ENCODE measurements at regions not wholly inside any gene's neighbourhood (a gene's known extent, or its start where the extent isn't known, plus 50 kb on each side); places are given as distances from the start of the nearest gene placed in this dataset.
"Not testable (repeated sequence)": the region's sequence is repeated elsewhere in the genome, so short reads cannot be mapped to it uniquely, and the experiment has no call there.

DNA sequence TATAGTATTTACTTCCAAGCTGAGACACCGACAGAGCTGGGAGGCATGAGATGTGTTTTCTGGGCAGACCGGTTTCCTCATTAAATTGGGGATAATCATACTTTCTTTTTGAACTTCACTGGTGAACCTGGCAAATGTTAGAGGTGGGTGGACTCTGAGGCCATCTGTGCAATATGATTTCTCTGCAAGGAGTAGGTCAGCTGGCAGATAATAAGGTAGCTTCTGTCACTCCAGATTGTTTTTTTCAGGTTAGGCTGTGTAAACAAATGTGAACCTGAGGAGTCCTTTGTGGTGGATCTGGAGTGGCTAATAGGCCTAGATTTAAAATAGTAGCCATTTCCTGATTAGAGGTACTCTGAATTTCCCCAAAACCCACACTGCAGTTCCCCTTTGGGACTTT is 75.4 kb upstream of the S1PR3 start:
- WGBS: 55% methylated on average over 2 of the region's 2 CpGs
- intact Hi-C loops (cut with DNase I): no loop called here
- peak overlapping the region in 3 of 4 donors; percentile 20 to 36 (median 30) for H3K27ac ChIP-seq (replicated peaks in 1 of 4)

DNA sequence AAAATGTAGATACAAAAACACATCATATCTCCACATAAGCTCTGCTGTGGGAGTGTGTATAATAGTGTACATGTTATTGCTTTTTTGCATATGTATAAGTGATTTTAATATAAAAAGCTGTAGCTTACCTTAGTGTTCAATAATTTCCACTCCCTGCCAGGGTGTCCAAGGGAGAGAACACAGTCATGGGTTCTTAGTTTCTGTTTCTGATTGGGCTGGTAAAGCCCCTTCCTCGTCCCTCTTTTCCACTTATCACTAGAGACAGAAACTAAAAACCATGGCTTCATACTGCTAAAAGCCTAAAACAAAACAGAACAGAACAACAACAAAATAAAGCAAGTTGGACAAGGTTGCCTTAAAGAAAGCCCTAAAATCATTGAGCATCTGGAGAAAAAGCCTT is 74.4 kb upstream of the S1PR3 start:
- Histone ChIP-seq H3K27me3 (no peaks in the 10 kb centered on the region), H3K36me3 (no peaks in the 10 kb centered on the region), H3K4me3 (no peak overlapping the region), H3K4me1 (peaks cover 7 to 25% (median 17%) of the 10 kb centered on the region in 4 donors), H3K27ac (replicated peaks in 1 of 4) (no peak overlapping the region), H3K9me3 (no peaks in the 10 kb centered on the region)
- no peak for DNase-seq (ENCODE audit: extremely low spot score)
- TF ChIP-seq POLR2A (IDR thresholded peaks at IDR 0.05; ENCODE audit: low read depth): no peak
- no peak for TF ChIP-seq CTCF (IDR thresholded peaks at IDR 0.05)
- TF ChIP-seq POLR2AphosphoS5 (IDR thresholded peaks at IDR 0.05): no peak
- no peak for TF ChIP-seq EP300 (IDR thresholded peaks at IDR 0.05)
- WGBS: 0% methylated on average over 1 of the region's 1 CpG
- intact Hi-C loops (cut with DNase I): no loop called here

More for the DNA sequence above, 75.4 kb upstream of the S1PR3 start:
- H3K9me3 ChIP-seq: no peaks in the 10 kb centered on the region
- H3K36me3 ChIP-seq: no peaks in the 10 kb centered on the region
- peaks cover 7 to 25% (median 17%) of the 10 kb centered on the region in 4 donors for H3K4me1 ChIP-seq
- TF ChIP-seq CTCF (IDR thresholded peaks at IDR 0.05) (no peak), EP300 (IDR thresholded peaks at IDR 0.05) (no peak), POLR2AphosphoS5 (IDR thresholded peaks at IDR 0.05) (no peak), POLR2A (IDR thresholded peaks at IDR 0.05; ENCODE audit: low read depth) (no peak)
- no peak for DNase-seq (ENCODE audit: extremely low spot score)
- H3K4me3 ChIP-seq: no peak overlapping the region
- no peaks in the 10 kb centered on the region for H3K27me3 ChIP-seq

GRCh38 chr9:88917375-88917774 is 73.9 kb upstream of the S1PR3 start:
- Histone ChIP-seq H3K4me3 (no peak overlapping the region), H3K36me3 (no peaks in the 10 kb centered on the region), H3K9me3 (no peaks in the 10 kb centered on the region), H3K4me1 (peaks cover 7 to 25% (median 17%) of the 10 kb centered on the region in 4 donors), H3K27ac (replicated peaks in 1 of 4) (no peak overlapping the region), H3K27me3 (no peaks in the 10 kb centered on the region)
- no peak for TF ChIP-seq POLR2AphosphoS5 (IDR thresholded peaks at IDR 0.05)
- no peak for TF ChIP-seq CTCF (IDR thresholded peaks at IDR 0.05)
- no peak for TF ChIP-seq POLR2A (IDR thresholded peaks at IDR 0.05; ENCODE audit: low read depth)
- no peak for TF ChIP-seq EP300 (IDR thresholded peaks at IDR 0.05)
- no peak for DNase-seq (ENCODE audit: extremely low spot score)
- WGBS: 95% methylated on average over 3 of the region's 3 CpGs
- intact Hi-C loops (cut with DNase I): no loop called here

DNA sequence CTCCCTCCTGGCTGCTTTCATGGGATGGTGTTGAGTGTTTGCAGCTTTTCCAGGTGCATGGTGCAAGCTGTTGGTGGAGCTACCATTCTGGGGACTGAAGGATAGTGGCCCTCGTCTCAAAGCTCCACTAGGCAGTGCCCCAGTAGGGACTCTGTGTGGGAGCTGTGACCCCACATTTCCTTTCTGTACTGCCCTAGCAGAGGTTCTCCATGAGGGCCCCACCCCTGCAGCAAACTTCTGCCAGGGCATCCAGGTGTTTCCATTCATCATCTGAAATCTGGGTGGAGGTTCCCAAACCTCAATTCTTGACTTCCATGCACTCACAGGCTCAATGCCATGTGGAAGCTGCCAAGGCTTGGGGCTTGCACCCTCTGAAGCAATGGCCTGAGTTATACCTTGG is 72.7 kb upstream of the S1PR3 start:
- H3K4me3 ChIP-seq; H3K27me3 ChIP-seq; DNase-seq (ENCODE audit: extremely low spot score); H3K27ac ChIP-seq (replicated peaks in 1 of 4); H3K36me3 ChIP-seq; H3K9me3 ChIP-seq; intact Hi-C loops (cut with DNase I): not testable (repeated sequence)
- no CpG with 5 or more reads among the region's 1 CpG for WGBS
- H3K4me1 ChIP-seq: peaks cover 7 to 25% (median 17%) of the 10 kb centered on the region in 4 donors

DNA sequence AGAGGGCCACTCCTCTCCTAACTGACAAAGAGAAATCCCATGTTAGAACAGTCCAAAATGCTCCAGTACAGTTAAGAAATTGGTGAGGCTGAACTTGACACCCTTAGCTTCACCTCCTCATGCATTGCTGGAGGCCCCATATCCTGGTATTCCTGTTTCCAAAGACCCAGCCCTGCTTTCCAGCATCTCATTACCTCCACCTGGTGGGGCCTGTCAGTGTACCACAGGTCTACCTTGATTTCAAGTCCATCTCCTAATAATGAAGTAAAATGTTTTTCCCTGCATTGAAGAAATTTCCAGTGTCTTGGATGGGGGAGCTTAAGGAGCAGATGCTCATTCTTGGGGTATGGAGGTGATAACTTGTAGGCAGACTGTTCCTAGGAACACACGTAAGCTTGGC is 70.6 kb upstream of the S1PR3 start:
- H3K27me3 ChIP-seq: no peaks in the 10 kb centered on the region
- H3K36me3 ChIP-seq: no peaks in the 10 kb centered on the region
- H3K4me3 ChIP-seq: no peak overlapping the region
- TF ChIP-seq CTCF (IDR thresholded peaks at IDR 0.05): no peak
- no peak for TF ChIP-seq POLR2A (IDR thresholded peaks at IDR 0.05; ENCODE audit: low read depth)
- no peak for TF ChIP-seq POLR2AphosphoS5 (IDR thresholded peaks at IDR 0.05)
- no peak for TF ChIP-seq EP300 (IDR thresholded peaks at IDR 0.05)
- no peak for DNase-seq (ENCODE audit: extremely low spot score)
- WGBS: 95% methylated on average over 1 of the region's 1 CpG
- H3K27ac ChIP-seq (replicated peaks in 1 of 4): no peak overlapping the region
- no peaks in the 10 kb centered on the region for H3K9me3 ChIP-seq
- intact Hi-C loops (cut with DNase I): no loop called here
- peaks cover 4 to 10% (median 8%) of the 10 kb centered on the region in 4 donors for H3K4me1 ChIP-seq
